ENCODE measurements at regions not wholly inside any gene's neighbourhood (a gene's known extent, or its start where the extent isn't known, plus 50 kb on each side); places are given as distances from the start of the nearest gene placed in this dataset.

DNA sequence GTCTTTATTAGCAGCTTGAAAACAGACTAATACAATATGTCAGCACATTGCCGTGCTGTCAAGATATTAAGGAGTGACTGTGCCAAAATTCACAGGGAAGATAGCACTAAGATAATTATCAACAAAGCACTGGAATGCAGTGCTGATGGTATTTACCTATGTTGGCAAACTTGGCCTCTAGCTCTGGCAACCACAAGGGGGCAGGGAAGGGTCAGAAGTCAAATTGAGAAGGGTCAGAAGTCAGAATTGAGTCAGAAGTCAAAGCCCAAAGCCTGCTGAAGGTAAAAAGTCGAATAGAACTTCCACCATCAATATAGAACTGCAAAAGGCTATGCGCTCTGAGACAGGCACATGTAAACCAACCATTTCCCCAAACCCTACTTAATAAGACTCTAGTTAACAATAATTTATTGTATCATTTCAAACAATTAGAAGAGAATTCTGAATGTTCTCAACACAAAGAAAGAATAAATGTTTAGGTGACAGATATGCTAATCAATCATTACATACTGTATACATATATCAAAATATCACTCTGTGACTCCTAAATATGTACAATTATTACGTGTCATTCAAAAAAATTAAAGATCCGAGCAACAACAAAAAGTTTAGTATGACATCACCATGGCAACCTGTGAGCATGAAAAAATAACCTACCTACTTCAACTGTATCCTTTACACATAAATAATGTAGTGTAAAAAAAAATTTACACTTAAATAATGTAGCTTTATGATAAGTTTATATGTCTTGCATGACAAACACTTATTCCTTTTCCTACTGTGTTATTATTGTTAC is 916.1 kb downstream of the KCNJ2 start:
- POLR2A ChIA-PET, result no interaction called here
- intact Hi-C loops (cut with micrococcal nuclease), result no loop called here
- Histone ChIP-seq H2AFZ (ENCODE audit: low read depth, low read length) (no peak overlapping the region), H3K4me3 (replicated peaks in 1 of 3; ENCODE audit: insufficient read depth in 1 of 3, low read depth in 1 of 3, low read length in 3 of 3) (no peak overlapping the region), H4K20me1 (replicated peaks; ENCODE audit: control insufficient read depth, extremely low read depth, insufficient read depth, low read length) (no peaks in the 10 kb centered on the region), H3K4me2 (ENCODE audit: insufficient read depth, low read length) (no peak overlapping the region), H3K36me3 (ENCODE audit: control insufficient read depth in 2 of 2, extremely low read depth in 1 of 2, insufficient read depth in 2 of 2, low read length in 2 of 2) (no peaks in the 10 kb centered on the region), H3K79me2 (ENCODE audit: control insufficient read depth, insufficient read depth, low read length) (no peaks in the 10 kb centered on the region), H3K9me3 (replicated peaks; ENCODE audit: control insufficient read depth, insufficient read depth, low read length) (peaks cover 5% of the 10 kb centered on the region), H3K9me1 (replicated peaks; ENCODE audit: control insufficient read depth, extremely low read depth, insufficient read depth, low read length) (no peaks in the 10 kb centered on the region), H3K27ac (ENCODE audit: insufficient read depth, low read depth, low read length) (no peak overlapping the region), H3K27me3 (ENCODE audit: control insufficient read depth in 2 of 2, insufficient read depth in 2 of 2, low read length in 2 of 2) (no peaks in the 10 kb centered on the region), H3K9ac (replicated peaks; ENCODE audit: extremely low read depth, insufficient read depth, low read length) (no peak overlapping the region), H3K4me1 (ENCODE audit: control insufficient read depth, extremely low read depth, insufficient read depth, low read length) (no peaks in the 10 kb centered on the region)
- no peak for TF ChIP-seq JUN (IDR thresholded peaks at IDR 0.05; ENCODE audit: borderline replicate concordance, insufficient read depth, insufficient read length, low read depth)
- no peak for TF ChIP-seq POLR2AphosphoS5 (IDR thresholded peaks at IDR 0.05; ENCODE audit: insufficient read depth, low read depth, low read length)
- FAIRE-seq (no peak), DNase-seq (ENCODE audit: low read depth, low spot score) (no peak)
- no TSS peak for BruUV-seq (replicated peaks)
- dilution Hi-C loops (cut with MboI; ENCODE audit: extremely low pct_ligation_motif_present, low sequenced_read_pairs), result no loop called here
- CTCF ChIA-PET, result no interaction called here

DNA sequence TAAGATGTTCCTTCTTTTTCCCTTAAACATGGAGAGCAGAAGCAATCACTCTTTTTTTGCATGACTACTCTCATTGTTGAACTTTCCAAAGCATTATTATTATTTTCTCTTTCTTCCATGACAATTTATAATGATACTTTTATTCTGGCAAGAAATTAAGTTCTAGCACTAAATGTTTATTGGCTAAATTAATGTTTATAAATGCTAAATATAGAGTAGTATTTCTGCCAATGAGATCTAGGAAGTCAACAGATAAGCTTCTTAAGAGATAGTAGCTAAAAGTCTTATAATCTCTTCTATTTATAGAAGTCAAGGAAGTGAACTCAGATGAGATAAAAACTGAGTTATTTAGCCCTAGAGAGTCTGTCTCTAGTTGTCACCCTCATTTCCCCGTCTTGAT is 920.1 kb downstream of the KCNJ2 start:
- ChIA-PET CTCF (no interaction called here), POLR2A (no interaction called here)
- no peak overlapping the region for H3K4me2 ChIP-seq (ENCODE audit: insufficient read depth, low read length)
- DNase-seq (ENCODE audit: low read depth, low spot score) (no peak), FAIRE-seq (no peak)
- no peak overlapping the region for H2AFZ ChIP-seq (ENCODE audit: low read depth, low read length)
- intact Hi-C loops (cut with micrococcal nuclease) (no loop called here), dilution Hi-C loops (cut with MboI; ENCODE audit: extremely low pct_ligation_motif_present, low sequenced_read_pairs) (no loop called here)
- H3K79me2 ChIP-seq (ENCODE audit: control insufficient read depth, insufficient read depth, low read length), result no peaks in the 10 kb centered on the region
- BruUV-seq (replicated peaks), result no TSS peak
- H3K27me3 ChIP-seq (ENCODE audit: control insufficient read depth in 2 of 2, insufficient read depth in 2 of 2, low read length in 2 of 2), result no peaks in the 10 kb centered on the region
- H3K4me3 ChIP-seq (replicated peaks in 1 of 3; ENCODE audit: insufficient read depth in 1 of 3, low read depth in 1 of 3, low read length in 3 of 3), result no peak overlapping the region
- H3K27ac ChIP-seq (ENCODE audit: insufficient read depth, low read depth, low read length), result no peak overlapping the region
- H4K20me1 ChIP-seq (replicated peaks; ENCODE audit: control insufficient read depth, extremely low read depth, insufficient read depth, low read length), result no peaks in the 10 kb centered on the region
- H3K36me3 ChIP-seq (ENCODE audit: control insufficient read depth in 2 of 2, extremely low read depth in 1 of 2, insufficient read depth in 2 of 2, low read length in 2 of 2), result no peaks in the 10 kb centered on the region
- no peaks in the 10 kb centered on the region for H3K9me1 ChIP-seq (replicated peaks; ENCODE audit: control insufficient read depth, extremely low read depth, insufficient read depth, low read length)
- H3K4me1 ChIP-seq (ENCODE audit: control insufficient read depth, extremely low read depth, insufficient read depth, low read length), result no peaks in the 10 kb centered on the region
- H3K9ac ChIP-seq (replicated peaks; ENCODE audit: extremely low read depth, insufficient read depth, low read length), result no peak overlapping the region
- TF ChIP-seq GATA2 (IDR thresholded peaks at IDR 0.05; ENCODE audit: insufficient read depth, insufficient read length, low read depth, low read length), result no peak
- TF ChIP-seq FOS (IDR thresholded peaks at IDR 0.05; ENCODE audit: borderline replicate concordance, insufficient read depth, low read length), result no peak
- no peak for TF ChIP-seq JUN (IDR thresholded peaks at IDR 0.05; ENCODE audit: borderline replicate concordance, insufficient read depth, insufficient read length, low read depth)
- TF ChIP-seq EZH2 (IDR thresholded peaks at IDR 0.05; ENCODE audit: borderline replicate concordance, low read depth, low read length, severe bottlenecking), result no peak
- TF ChIP-seq, protein P1, sequence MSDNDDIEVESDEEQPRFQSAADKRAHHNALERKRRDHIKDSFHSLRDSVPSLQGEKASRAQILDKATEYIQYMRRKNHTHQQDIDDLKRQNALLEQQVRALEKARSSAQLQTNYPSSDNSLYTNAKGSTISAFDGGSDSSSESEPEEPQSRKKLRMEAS (IDR thresholded peaks at IDR 0.05; ENCODE audit: insufficient read depth, insufficient read length), result no peak
- no peak for TF ChIP-seq POLR2A (IDR thresholded peaks at IDR 0.05; ENCODE audit: low read depth, low read length)
- TF ChIP-seq POLR2AphosphoS5 (IDR thresholded peaks at IDR 0.05; ENCODE audit: insufficient read depth, low read depth, low read length), result no peak
- TF ChIP-seq, protein P2, sequence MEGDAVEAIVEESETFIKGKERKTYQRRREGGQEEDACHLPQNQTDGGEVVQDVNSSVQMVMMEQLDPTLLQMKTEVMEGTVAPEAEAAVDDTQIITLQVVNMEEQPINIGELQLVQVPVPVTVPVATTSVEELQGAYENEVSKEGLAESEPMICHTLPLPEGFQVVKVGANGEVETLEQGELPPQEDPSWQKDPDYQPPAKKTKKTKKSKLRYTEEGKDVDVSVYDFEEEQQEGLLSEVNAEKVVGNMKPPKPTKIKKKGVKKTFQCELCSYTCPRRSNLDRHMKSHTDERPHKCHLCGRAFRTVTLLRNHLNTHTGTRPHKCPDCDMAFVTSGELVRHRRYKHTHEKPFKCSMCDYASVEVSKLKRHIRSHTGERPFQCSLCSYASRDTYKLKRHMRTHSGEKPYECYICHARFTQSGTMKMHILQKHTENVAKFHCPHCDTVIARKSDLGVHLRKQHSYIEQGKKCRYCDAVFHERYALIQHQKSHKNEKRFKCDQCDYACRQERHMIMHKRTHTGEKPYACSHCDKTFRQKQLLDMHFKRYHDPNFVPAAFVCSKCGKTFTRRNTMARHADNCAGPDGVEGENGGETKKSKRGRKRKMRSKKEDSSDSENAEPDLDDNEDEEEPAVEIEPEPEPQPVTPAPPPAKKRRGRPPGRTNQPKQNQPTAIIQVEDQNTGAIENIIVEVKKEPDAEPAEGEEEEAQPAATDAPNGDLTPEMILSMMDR (IDR thresholded peaks at IDR 0.05; ENCODE audit: extremely low read depth in 1 of 2, insufficient read depth in 1 of 2, low read depth in 1 of 2, low read length in 2 of 2), result no peak
- TF ChIP-seq MYC (IDR thresholded peaks at IDR 0.05; ENCODE audit: low read depth, low read length), result no peak
- H3K9me3 ChIP-seq (replicated peaks; ENCODE audit: control insufficient read depth, insufficient read depth, low read length), result peaks cover 2% of the 10 kb centered on the region

Data from endothelial cell of umbilical vein (primary cell).